CD4-positive, alpha-beta T cell treated with Interleukin-10 for 1 hour (primary cell): ENCODE measurements at regions not wholly inside any gene's neighbourhood (a gene's known extent, or its start where the extent isn't known, plus 50 kb on each side); places are given as distances from the start of the nearest gene placed in this dataset.
"Not testable (repeated sequence)": the region's sequence is repeated elsewhere in the genome, so short reads cannot be mapped to it uniquely, and the experiment has no call there.

Source experiments
- DNase-seq: peaks from one replicate; pipeline ENCODE4 v3.0.0-alpha.2; 2020

DNA sequence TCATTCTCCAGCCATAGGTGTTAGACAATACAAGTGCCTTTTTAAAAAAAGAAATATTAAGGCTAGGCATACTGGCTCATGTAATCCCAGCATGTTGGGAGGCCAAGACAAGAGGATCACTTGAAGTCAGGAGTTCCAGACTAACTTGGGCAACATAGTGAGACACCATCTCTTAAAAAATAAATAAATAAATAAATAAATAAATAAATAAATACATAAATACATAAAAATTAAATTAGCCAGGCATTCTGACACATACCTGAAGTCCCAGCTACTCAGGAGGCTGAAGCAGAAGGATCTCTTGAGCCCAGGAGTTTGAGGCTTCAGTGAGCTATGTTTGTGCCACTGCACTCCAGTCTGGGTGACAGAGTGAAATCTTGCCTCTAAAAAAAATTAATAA, 85.8 kb upstream of the ATP1B1 start:
- DNase-seq: no peak

- DNase-seq: no peak
Observed at GRCh38 chr1:169022648-169023047, 83.8 kb upstream of the ATP1B1 start.

DNA sequence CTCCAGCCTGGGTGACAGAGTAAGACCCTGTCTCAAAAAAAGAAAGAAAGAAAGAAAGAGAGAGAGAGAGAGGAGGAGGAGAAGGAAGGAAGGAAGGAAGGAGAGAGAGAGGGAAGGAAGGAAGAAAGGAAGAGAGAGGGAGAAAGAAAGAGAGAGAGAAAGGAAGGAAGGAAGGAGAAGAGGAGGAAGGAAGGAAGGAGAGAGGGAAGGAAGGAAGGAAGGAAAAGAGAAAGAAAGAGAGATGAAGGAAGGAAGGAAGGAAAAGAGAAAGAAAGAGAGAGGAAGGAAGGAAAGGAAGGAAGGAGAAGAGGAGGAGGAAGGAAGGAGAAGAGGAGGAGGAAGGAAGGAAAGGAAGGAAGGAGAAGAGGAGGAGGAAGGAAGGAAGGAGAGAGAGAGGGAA, 82.2 kb upstream of the ATP1B1 start:
- DNase-seq: no peak

DNA sequence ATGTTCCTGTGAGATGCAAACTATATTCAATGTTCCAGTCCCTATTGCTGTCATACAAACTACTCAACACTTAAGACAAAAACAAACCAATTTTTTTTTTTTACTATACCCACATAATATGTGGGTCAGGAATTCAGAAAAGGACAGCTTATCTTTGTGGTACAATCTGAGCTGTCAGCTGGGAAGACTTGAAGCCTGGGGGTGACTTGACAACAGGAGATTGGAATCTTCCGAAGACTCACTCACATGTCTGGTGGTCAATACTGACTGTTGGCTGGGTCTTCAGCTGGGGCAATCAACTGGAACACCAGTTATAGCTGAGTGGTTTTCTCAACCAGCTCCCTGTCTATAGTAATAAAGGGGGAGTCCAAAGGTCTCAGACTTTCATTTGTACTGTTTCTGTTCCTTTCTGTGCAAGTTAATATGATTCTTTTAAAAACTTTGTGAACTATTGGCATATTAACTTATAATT, 81.7 kb upstream of the ATP1B1 start:
- DNase-seq: no peak

- no peak for DNase-seq
Observed at GRCh38 chr1:169025412-169025811, 81.1 kb upstream of the ATP1B1 start.

GRCh38 chr1:169027607-169028320, 78.7 kb upstream of the ATP1B1 start:
- DNase-seq: no peak

DNA sequence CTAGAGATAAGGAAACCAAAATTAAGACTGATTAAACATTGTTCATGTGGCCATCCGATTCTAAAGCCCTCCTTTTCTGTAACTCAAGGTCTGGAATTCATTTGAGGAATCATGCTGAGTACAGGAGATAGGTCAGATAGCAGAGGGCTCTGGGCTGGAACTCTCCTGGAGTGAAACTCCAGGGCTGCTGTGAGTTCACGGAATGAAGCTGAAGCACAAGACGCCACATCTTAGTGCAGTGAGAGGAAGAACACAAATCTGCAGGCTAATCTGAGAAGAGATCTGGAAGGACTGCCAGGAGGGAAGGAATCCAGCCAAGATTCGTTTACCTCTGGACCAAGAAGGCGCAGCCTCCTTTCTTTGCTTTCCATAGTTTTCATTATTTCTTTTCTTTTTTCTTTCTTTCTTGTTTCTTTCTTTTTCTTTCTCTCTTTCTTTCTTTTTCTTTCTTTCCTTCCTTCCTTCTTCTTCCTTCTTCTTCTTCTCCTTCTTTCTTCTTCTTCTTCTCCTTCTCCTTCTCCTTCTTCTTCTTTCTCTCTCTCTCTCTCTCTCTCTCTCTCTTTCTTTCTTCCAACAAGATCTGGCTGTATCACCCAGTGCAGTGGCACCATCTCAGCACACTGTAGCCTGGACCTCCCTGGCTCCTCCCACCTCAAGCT, 74.8 kb upstream of the ATP1B1 start:
- no peak for DNase-seq

- no peak for DNase-seq
Observed at GRCh38 chr1:169041366-169041765, 65.1 kb upstream of the ATP1B1 start.

DNA sequence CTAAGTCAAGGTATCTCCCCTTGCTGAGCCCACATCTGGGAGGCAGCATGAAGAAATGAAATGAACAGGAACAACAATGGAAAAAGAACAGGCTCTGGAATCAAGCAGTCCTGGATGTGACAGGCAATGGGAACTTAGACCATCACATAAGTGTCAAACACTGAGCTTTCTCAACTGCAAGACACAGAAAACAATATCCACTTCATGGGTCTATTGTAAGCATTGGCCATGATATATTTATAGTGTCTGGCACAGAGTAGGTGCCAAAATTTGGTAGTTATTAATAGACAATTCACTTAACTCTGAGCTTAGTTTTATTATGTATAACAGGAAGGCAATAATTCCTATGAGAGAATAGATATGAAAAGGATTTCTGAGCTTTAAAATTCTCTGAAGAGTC, 64.1 kb upstream of the ATP1B1 start:
- no peak for DNase-seq

DNA sequence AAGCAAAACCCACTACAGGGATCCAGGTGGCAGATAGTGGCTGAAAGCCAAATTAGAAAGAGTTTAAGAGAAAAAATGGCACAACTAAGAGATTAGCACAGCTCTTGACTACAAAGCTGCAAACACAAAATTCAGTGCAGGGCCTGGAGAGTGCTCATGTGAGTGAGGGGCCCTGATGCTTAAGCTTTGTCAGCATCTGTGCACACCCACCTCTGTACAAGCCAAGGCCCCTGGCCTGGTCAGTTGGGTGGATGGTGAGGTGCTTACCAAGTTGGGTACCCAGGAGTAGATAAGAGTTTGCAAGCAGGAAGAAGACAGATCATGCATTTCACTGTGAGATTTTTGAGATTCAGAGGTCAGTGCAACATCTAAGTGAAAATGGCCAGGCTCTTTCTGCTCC, 62.7 kb upstream of the ATP1B1 start:
- no peak for DNase-seq

GRCh38 chr1:169044296-169044695, 62.2 kb upstream of the ATP1B1 start:
- DNase-seq: peak; percentile 64

DNA sequence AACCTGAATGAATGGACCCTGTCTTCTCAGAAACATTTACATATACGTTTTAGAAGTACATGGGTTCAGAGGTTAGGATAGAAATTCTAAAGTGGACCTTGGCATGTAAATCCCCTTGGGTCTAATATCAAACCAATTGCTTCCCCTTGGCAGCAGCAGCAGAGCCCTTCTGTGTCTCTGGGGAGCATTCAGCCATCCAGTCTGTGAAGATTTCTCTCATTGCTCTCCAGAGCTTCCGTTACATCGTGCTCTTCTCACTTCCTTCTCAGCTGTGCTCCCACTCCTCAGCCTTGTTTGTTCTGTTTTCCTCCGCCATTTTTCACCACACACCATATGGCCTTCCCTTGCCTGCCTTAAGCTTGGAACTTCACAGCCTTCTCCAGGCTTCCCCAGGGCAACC, 61.5 kb upstream of the ATP1B1 start:
- no peak for DNase-seq

DNA sequence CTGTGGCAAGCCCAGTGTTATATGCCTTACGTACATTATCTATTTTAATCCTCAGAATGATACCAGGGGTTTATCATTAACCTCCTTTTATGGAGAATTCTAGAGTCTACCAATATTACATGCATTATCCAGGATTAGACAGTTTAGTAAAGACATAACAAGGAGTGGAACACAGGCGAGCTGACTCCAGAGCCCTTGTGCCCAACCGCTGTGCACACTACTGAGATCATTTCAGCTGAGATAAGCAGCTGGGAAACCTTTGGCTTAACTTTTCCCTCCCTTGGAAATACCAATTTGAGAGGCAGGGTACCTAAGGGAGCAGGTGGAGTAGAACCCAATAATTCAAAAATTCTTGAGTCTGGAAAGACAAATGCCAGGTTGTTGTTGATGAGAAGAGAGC, 59.8 kb upstream of the ATP1B1 start:
- DNase-seq: no peak

DNA sequence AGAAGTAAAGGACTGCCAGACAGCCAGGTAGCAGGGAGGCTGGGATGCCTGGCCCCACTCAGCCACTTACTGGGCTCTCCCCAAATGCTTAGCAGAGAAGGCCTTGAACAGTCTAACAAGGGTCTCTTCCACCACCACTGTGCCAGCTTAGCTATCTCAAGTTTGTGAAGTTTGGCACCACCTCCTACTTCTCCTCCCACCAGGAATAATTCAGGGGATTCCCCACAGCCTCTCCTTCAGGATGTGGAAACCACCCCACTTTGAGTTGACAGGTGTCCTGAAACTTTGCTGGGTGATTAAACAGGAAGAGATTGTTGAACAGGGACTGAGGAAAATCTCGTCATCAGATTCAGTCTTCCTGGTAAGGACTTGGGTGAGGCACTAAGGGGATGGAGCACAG, 59.4 kb upstream of the ATP1B1 start:
- DNase-seq: no peak

DNA sequence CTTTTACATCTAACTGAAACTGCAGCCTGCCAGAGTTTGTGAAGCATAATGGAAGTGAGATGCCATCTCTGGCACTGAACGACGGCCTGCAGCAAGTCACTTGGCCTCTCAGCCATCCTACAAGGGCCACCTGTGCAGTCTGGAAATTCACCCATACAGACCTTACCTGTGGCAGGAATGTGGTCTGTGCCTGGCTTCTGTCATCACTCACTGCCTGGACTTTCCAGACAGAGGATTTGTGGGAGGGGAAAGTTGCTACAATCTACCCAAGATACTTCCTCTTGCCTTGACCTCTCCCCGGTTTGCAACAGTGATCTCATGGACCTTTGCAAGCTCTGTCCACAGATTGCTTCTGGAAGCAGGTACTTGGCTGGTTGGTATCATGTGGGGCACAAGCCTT, 58.4 kb upstream of the ATP1B1 start:
- no peak for DNase-seq

DNA sequence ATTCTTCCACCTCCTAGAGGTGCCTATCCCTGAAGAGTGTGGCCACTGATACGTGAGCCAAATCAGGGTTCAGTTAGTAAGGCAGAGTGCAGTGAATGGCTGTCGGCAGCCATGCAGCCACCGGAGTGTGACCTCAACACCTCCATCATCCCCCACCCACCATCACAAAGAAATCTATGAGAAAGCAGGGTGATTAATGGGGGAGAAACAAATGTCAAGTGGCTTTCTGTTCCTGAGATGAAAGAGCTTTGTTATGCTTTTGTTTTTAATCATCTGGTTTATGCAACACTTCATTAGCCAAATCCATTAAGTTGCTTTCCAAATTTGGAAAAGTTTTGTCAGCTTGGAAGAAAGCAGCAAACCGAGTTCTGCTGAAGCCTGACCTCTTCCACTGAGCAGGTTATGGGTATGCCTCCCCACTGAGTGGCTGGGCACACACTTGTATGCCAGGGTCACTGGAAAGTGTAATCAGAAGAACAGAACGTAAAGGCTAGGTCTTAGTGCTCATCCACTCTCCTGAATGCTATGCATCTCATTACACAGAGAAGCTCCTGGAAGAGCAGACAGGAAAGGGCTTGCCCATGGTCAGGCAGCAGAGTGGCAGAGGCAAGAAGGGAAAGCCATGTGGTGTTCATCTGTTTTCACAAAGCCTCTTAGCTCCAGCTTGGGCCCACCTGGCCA, 57.1 kb upstream of the ATP1B1 start:
- DNase-seq: no peak

DNA sequence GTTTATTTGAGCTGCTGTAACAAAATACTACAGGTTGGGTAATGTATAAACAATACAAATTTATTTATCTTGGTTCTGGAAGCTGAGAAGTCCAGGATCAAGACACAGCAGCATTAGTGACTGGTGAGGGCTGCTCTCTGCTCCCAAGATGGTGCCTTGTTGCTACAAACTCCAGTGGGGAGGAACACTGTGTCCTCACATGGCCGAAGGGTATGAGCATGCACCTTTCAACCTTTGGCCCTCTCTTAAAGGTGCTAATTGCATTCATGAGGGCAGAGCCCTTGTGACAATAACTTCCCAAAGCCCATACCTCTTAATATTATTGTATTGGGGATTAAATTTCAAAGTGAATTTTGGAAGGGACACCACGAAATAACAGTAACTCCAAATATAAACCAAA, 55.3 kb upstream of the ATP1B1 start:
- DNase-seq: no peak

DNA sequence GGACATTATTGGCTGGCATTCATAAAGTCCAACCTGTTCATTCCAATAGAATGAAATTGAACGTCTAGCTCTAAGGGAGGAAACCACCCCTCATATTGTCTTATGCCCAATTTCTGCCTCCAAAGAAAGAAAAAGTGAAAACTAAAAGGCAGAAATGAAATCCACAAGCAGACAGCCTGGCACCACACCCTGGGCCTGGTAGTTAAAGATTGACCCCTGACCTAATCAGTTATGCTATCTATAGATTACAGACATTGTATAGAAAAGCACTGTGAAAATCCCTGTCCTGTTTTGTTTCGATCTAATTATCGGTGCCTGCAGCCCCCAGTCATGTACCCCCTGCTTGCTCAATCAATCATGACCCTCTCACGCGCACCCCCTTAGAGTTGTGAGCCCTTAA, 54.3 kb upstream of the ATP1B1 start:
- DNase-seq: not testable (repeated sequence)

DNA sequence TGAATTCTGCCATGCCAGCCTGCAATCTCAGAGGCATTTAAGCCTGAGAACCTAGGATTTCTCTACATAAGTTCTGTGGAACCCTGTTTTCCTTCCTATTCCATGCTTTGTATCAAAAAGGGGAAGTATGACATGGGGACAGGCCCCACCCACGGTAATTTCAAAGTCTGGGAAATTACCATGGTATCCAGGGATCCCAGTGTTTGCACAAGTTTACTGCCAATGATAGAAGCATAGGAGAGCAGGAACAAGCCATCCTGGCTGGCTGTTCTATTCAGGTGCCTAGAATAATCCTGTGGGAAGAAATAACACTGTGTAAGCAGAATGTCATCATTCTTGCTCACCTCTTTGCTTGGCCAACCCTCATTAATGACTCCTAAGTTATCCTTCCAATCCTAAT, 53.8 kb upstream of the ATP1B1 start:
- DNase-seq: no peak

DNA sequence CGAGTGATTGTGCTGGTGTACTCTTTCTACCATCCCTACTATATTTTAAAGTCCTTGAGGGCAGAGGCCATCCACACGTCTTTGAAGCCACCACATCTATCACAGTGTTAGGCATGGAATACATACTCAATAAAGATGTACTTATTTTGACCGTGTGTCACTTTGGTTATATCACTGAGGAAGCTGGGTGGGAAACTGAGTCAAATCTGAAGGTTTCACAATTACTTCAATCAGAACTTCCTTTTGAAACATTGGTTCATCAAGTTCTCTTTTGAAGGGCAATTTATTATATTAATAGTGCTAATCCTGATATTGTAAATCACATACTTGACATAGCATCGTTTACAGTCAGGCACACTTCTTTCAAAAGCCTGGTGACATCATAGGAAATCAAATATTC, 53.3 kb upstream of the ATP1B1 start:
- DNase-seq: no peak
